Osteoblast (primary cell): ENCODE measurements at regions not wholly inside any gene's neighbourhood (a gene's known extent, or its start where the extent isn't known, plus 50 kb on each side); places are given as distances from the start of the nearest gene placed in this dataset.
A peak's percentile ranks its signal among the peaks of the same experiment; 100 is the strongest.

Experiments used
- DNase-seq: peaks from one replicate; pipeline ENCODE4 v3.0.0; 2011; ENCODE audit warnings: low spot score, mixed read lengths; ENCODE audit not compliant: insufficient read length; ENCODE audit errors: missing footprints
- H2AFZ ChIP-seq: 2 replicates; pipeline ENCODE4 v1.6.0; 2011; ENCODE audit warnings: mild to moderate bottlenecking, low read length
- H3K27ac ChIP-seq: 2 replicates; pipeline ENCODE4 v1.5.1; 2011; ENCODE audit warnings: mild to moderate bottlenecking, low read depth, low read length, moderate library complexity
- H3K27me3 ChIP-seq: 2 replicates; pipeline ENCODE4 v1.6.0; 2012; ENCODE audit warnings: mild to moderate bottlenecking, control low read depth, inconsistent platforms, low read length, moderate library complexity; ENCODE audit not compliant: insufficient read depth
- H3K36me3 ChIP-seq: 2 replicates; pipeline ENCODE4 v1.5.1; 2011; ENCODE audit warnings: mild to moderate bottlenecking, low read length, control low read depth, moderate library complexity; ENCODE audit not compliant: insufficient read depth
- H3K4me1 ChIP-seq: 2 replicates; pipeline ENCODE4 v1.5.1; 2011; ENCODE audit warnings: mild to moderate bottlenecking, low read length, control low read depth, moderate library complexity; ENCODE audit not compliant: insufficient read depth
- H3K4me2 ChIP-seq: 2 replicates; pipeline ENCODE4 v1.6.0; 2011; ENCODE audit warnings: mild to moderate bottlenecking, low read length; ENCODE audit not compliant: insufficient read depth
- H3K4me3 ChIP-seq: fragments of 200-600 bp; sonication (generic); 3 replicates; pipeline ENCODE4 v1.5.1; 2012; ENCODE audit warnings: mild to moderate bottlenecking, low read length, inconsistent platforms; ENCODE audit not compliant: insufficient read depth
- H3K79me2 ChIP-seq: 2 replicates; pipeline ENCODE4 v1.6.0; 2012; ENCODE audit warnings: mild to moderate bottlenecking, low read length, control low read depth, inconsistent platforms; ENCODE audit not compliant: insufficient read depth
- H3K9me3 ChIP-seq: 2 replicates; pipeline ENCODE4 v1.5.1; 2011; ENCODE audit warnings: low read depth, low read length, control low read depth
- H4K20me1 ChIP-seq: 2 replicates; pipeline ENCODE4 v1.6.0; 2012; ENCODE audit warnings: mild to moderate bottlenecking, low read length, control low read depth; ENCODE audit not compliant: insufficient read depth
- TF ChIP-seq, protein P1 (sequence below): IDR thresholded peaks from 2 replicates; pipeline ENCODE4 v1.5.1; 2011; ENCODE audit warnings: mild to moderate bottlenecking, low read depth, low read length, moderate library complexity; ENCODE audit errors: extremely low read depth

- Histone ChIP-seq H3K36me3 (no peaks in the 10 kb centered on the region), H3K4me2 (no peak overlapping the region), H3K9me3 (no peaks in the 10 kb centered on the region), H2AFZ (no peak overlapping the region), H3K4me1 (no peaks in the 10 kb centered on the region), H3K4me3 (no peak overlapping the region), H3K79me2 (no peaks in the 10 kb centered on the region), H3K27ac (no peak overlapping the region), H3K27me3 (no peaks in the 10 kb centered on the region), H4K20me1 (no peaks in the 10 kb centered on the region)
- DNase-seq, result no peak
- TF ChIP-seq, protein P1, sequence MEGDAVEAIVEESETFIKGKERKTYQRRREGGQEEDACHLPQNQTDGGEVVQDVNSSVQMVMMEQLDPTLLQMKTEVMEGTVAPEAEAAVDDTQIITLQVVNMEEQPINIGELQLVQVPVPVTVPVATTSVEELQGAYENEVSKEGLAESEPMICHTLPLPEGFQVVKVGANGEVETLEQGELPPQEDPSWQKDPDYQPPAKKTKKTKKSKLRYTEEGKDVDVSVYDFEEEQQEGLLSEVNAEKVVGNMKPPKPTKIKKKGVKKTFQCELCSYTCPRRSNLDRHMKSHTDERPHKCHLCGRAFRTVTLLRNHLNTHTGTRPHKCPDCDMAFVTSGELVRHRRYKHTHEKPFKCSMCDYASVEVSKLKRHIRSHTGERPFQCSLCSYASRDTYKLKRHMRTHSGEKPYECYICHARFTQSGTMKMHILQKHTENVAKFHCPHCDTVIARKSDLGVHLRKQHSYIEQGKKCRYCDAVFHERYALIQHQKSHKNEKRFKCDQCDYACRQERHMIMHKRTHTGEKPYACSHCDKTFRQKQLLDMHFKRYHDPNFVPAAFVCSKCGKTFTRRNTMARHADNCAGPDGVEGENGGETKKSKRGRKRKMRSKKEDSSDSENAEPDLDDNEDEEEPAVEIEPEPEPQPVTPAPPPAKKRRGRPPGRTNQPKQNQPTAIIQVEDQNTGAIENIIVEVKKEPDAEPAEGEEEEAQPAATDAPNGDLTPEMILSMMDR, result no peak
Observed at GRCh38 chr2:180473456-180473855, 466.4 kb upstream of the CWC22 start.

- Histone ChIP-seq H4K20me1 (no peaks in the 10 kb centered on the region), H3K4me1 (no peaks in the 10 kb centered on the region), H3K79me2 (no peaks in the 10 kb centered on the region), H3K27me3 (no peaks in the 10 kb centered on the region), H3K4me2 (no peak overlapping the region), H3K9me3 (no peaks in the 10 kb centered on the region), H3K36me3 (no peaks in the 10 kb centered on the region), H3K4me3 (no peak overlapping the region), H3K27ac (no peak overlapping the region), H2AFZ (peak overlapping the region; percentile 52)
- DNase-seq, result no peak
- TF ChIP-seq, protein P1, result no peak
Observed at GRCh38 chr2:180472133-180472532, 465.0 kb upstream of the CWC22 start.

GRCh38 chr2:180463608-180464007 lies 456.5 kb upstream of the CWC22 start:
- Histone ChIP-seq H3K9me3 (no peaks in the 10 kb centered on the region), H3K27ac (no peak overlapping the region), H3K27me3 (no peaks in the 10 kb centered on the region), H3K4me1 (no peaks in the 10 kb centered on the region), H3K4me3 (no peak overlapping the region), H3K36me3 (no peaks in the 10 kb centered on the region), H4K20me1 (no peaks in the 10 kb centered on the region), H3K79me2 (no peaks in the 10 kb centered on the region), H3K4me2 (no peak overlapping the region), H2AFZ (peak overlapping the region; percentile 55)
- DNase-seq, result no peak
- TF ChIP-seq, protein P1, result no peak

- TF ChIP-seq, protein P1, result no peak
- no peak overlapping the region for H3K4me3 ChIP-seq
- DNase-seq, result no peak
- no peak overlapping the region for H3K4me2 ChIP-seq
- H3K79me2 ChIP-seq, result no peaks in the 10 kb centered on the region
- no peaks in the 10 kb centered on the region for H3K4me1 ChIP-seq
- no peaks in the 10 kb centered on the region for H3K9me3 ChIP-seq
- H3K27ac ChIP-seq, result no peak overlapping the region
- H3K27me3 ChIP-seq, result no peaks in the 10 kb centered on the region
- H2AFZ ChIP-seq, result no peak overlapping the region
- H3K36me3 ChIP-seq, result no peaks in the 10 kb centered on the region
- H4K20me1 ChIP-seq, result no peaks in the 10 kb centered on the region
Observed at GRCh38 chr2:180461761-180462160, 454.7 kb upstream of the CWC22 start.
